Activated naive CD4-positive, alpha-beta T cell treated with anti-CD3 and anti-CD28 coated beads, Interleukin-2, amount 10 ng/mL, durations not matched to agents 7 days and 5 days (primary cell): ENCODE measurements at regions not wholly inside any gene's neighbourhood (a gene's known extent, or its start where the extent isn't known, plus 50 kb on each side); places are given as distances from the start of the nearest gene placed in this dataset.

Source experiments
- CTCF ChIA-PET: fragments of 350-600 bp; sonication (Branson Sonifier 250); formaldehyde crosslinking; loops from one replicate; lab custom pipeline; 2021; ENCODE audit warnings: antibody characterized with exemption; lab: Charles Lee
- DNase-seq: peaks from one replicate; pipeline ENCODE4 v3.0.0-alpha.2; 2020
- H3K27ac Mint-ChIP-seq: one replicate; pipeline ENCODE4 v1.8.0; 2021; ENCODE audit warnings: mild to moderate bottlenecking, moderate library complexity, mixed read lengths
- H3K27me3 Mint-ChIP-seq: one replicate; pipeline ENCODE4 v1.8.0; 2021; ENCODE audit warnings: mild to moderate bottlenecking, mixed read lengths
- H3K36me3 Mint-ChIP-seq: one replicate; pipeline ENCODE4 v1.8.0; 2021; ENCODE audit warnings: mixed read lengths
- H3K4me1 Mint-ChIP-seq: one replicate; pipeline ENCODE4 v1.8.0; 2021; ENCODE audit warnings: mixed read lengths
- H3K4me3 Mint-ChIP-seq: one replicate; pipeline ENCODE4 v1.8.0; 2021; ENCODE audit warnings: mild to moderate bottlenecking, moderate library complexity, mixed read lengths
- H3K9me3 Mint-ChIP-seq: one replicate; pipeline ENCODE4 v1.8.0; 2021; ENCODE audit warnings: mixed read lengths

- no peak for DNase-seq
- Mint-ChIP-seq H3K4me3 (no peak overlapping the region), H3K36me3 (no peaks in the 10 kb centered on the region), H3K27me3 (no peaks in the 10 kb centered on the region), H3K9me3 (peaks cover 1% of the 10 kb centered on the region), H3K4me1 (no peaks in the 10 kb centered on the region), H3K27ac (no peak overlapping the region)
- CTCF ChIA-PET: no interaction called here
Measured at GRCh38 chr13:37348916-37349643, 243.6 kb upstream of the CSNK1A1L start.

- Mint-ChIP-seq H3K4me3 (no peak overlapping the region), H3K4me1 (no peaks in the 10 kb centered on the region), H3K27ac (no peak overlapping the region), H3K9me3 (peaks cover 1% of the 10 kb centered on the region), H3K36me3 (no peaks in the 10 kb centered on the region), H3K27me3 (no peaks in the 10 kb centered on the region)
- CTCF ChIA-PET: no interaction called here
- no peak for DNase-seq
Measured at GRCh38 chr13:37345869-37346268, 240.4 kb upstream of the CSNK1A1L start.

GRCh38 chr13:37345391-37345790 lies 239.9 kb upstream of the CSNK1A1L start:
- Mint-ChIP-seq H3K27ac (no peak overlapping the region), H3K9me3 (peaks cover 1% of the 10 kb centered on the region), H3K36me3 (no peaks in the 10 kb centered on the region), H3K4me3 (no peak overlapping the region), H3K27me3 (no peaks in the 10 kb centered on the region), H3K4me1 (no peaks in the 10 kb centered on the region)
- DNase-seq: no peak
- CTCF ChIA-PET: no interaction called here

GRCh38 chr13:37344056-37344455 lies 238.6 kb upstream of the CSNK1A1L start:
- no peak for DNase-seq
- H3K27me3 Mint-ChIP-seq: no peaks in the 10 kb centered on the region
- CTCF ChIA-PET: interaction anchor here (0.6 kb wide), 1 partner anchor 80 kb away, joined by 4 read pairs; no protein-coding TSS in a partner anchor
- no peaks in the 10 kb centered on the region for H3K4me1 Mint-ChIP-seq
- H3K36me3 Mint-ChIP-seq: no peaks in the 10 kb centered on the region
- no peak overlapping the region for H3K27ac Mint-ChIP-seq
- H3K4me3 Mint-ChIP-seq: no peak overlapping the region
- peaks cover 1% of the 10 kb centered on the region for H3K9me3 Mint-ChIP-seq

- CTCF ChIA-PET: no interaction called here
- Mint-ChIP-seq H3K4me3 (no peak overlapping the region), H3K9me3 (no peaks in the 10 kb centered on the region), H3K36me3 (no peaks in the 10 kb centered on the region), H3K27me3 (no peaks in the 10 kb centered on the region), H3K4me1 (no peaks in the 10 kb centered on the region), H3K27ac (no peak overlapping the region)
- no peak for DNase-seq
Measured at GRCh38 chr13:37342205-37342604, 236.7 kb upstream of the CSNK1A1L start.

- CTCF ChIA-PET: no interaction called here
Measured at GRCh38 chr13:37340901-37341670, 235.6 kb upstream of the CSNK1A1L start.

GRCh38 chr13:37339386-37339735 lies 233.9 kb upstream of the CSNK1A1L start:
- no peak for DNase-seq
- Mint-ChIP-seq H3K4me1 (no peaks in the 10 kb centered on the region), H3K27ac (no peak overlapping the region), H3K4me3 (no peak overlapping the region), H3K27me3 (no peaks in the 10 kb centered on the region), H3K36me3 (no peaks in the 10 kb centered on the region), H3K9me3 (no peaks in the 10 kb centered on the region)
- CTCF ChIA-PET: no interaction called here

More at GRCh38 chr13:37340901-37341670, 235.6 kb upstream of the CSNK1A1L start:
- Mint-ChIP-seq H3K9me3 (no peaks in the 10 kb centered on the region), H3K4me3 (no peak overlapping the region), H3K36me3 (no peaks in the 10 kb centered on the region), H3K27me3 (no peaks in the 10 kb centered on the region), H3K4me1 (no peaks in the 10 kb centered on the region), H3K27ac (no peak overlapping the region)
- DNase-seq: no peak

- Mint-ChIP-seq H3K27ac (no peak overlapping the region), H3K9me3 (no peaks in the 10 kb centered on the region), H3K27me3 (no peaks in the 10 kb centered on the region), H3K4me1 (no peaks in the 10 kb centered on the region), H3K36me3 (no peaks in the 10 kb centered on the region), H3K4me3 (no peak overlapping the region)
- no peak for DNase-seq
- CTCF ChIA-PET: no interaction called here
Measured at GRCh38 chr13:37338726-37339385, 233.4 kb upstream of the CSNK1A1L start.

- Mint-ChIP-seq H3K36me3 (no peaks in the 10 kb centered on the region), H3K27ac (no peak overlapping the region), H3K4me3 (no peak overlapping the region), H3K9me3 (peaks cover 8% of the 10 kb centered on the region), H3K4me1 (no peaks in the 10 kb centered on the region), H3K27me3 (no peaks in the 10 kb centered on the region)
- DNase-seq: no peak
- CTCF ChIA-PET: no interaction called here
Measured at GRCh38 chr13:37326334-37326733, 220.9 kb upstream of the CSNK1A1L start.

GRCh38 chr13:37319031-37319443 lies 213.6 kb upstream of the CSNK1A1L start:
- Mint-ChIP-seq H3K27me3 (no peaks in the 10 kb centered on the region), H3K4me3 (no peak overlapping the region), H3K9me3 (peaks cover 7% of the 10 kb centered on the region), H3K27ac (no peak overlapping the region), H3K36me3 (no peaks in the 10 kb centered on the region), H3K4me1 (no peaks in the 10 kb centered on the region)
- DNase-seq: no peak
- CTCF ChIA-PET: interaction anchor here (0.7 kb wide), 1 partner anchor 330 kb away, joined by 3 read pairs; no protein-coding TSS in a partner anchor

- no peaks in the 10 kb centered on the region for H3K27me3 Mint-ChIP-seq
- H3K9me3 Mint-ChIP-seq: peaks cover 7% of the 10 kb centered on the region
- CTCF ChIA-PET: no interaction called here
- no peak overlapping the region for H3K4me3 Mint-ChIP-seq
- H3K4me1 Mint-ChIP-seq: no peaks in the 10 kb centered on the region
- H3K36me3 Mint-ChIP-seq: no peaks in the 10 kb centered on the region
- no peak overlapping the region for H3K27ac Mint-ChIP-seq
- no peak for DNase-seq
Measured at GRCh38 chr13:37316935-37317334, 211.5 kb upstream of the CSNK1A1L start.

- peaks cover 6% of the 10 kb centered on the region for H3K9me3 Mint-ChIP-seq
- H3K27ac Mint-ChIP-seq: no peak overlapping the region
- DNase-seq: no peak
- CTCF ChIA-PET: no interaction called here
- no peaks in the 10 kb centered on the region for H3K27me3 Mint-ChIP-seq
- no peaks in the 10 kb centered on the region for H3K4me1 Mint-ChIP-seq
- H3K36me3 Mint-ChIP-seq: no peaks in the 10 kb centered on the region
- no peak overlapping the region for H3K4me3 Mint-ChIP-seq
Measured at GRCh38 chr13:37313372-37313771, 207.9 kb upstream of the CSNK1A1L start.

- Mint-ChIP-seq H3K36me3 (no peaks in the 10 kb centered on the region), H3K27me3 (no peaks in the 10 kb centered on the region), H3K4me1 (no peaks in the 10 kb centered on the region), H3K9me3 (no peaks in the 10 kb centered on the region), H3K4me3 (no peak overlapping the region), H3K27ac (no peak overlapping the region)
- CTCF ChIA-PET: no interaction called here
- DNase-seq: no peak
Measured at GRCh38 chr13:37306778-37307544, 201.5 kb upstream of the CSNK1A1L start.

GRCh38 chr13:37303606-37304005 lies 198.1 kb upstream of the CSNK1A1L start:
- Mint-ChIP-seq H3K9me3 (peaks cover 4% of the 10 kb centered on the region), H3K4me1 (no peaks in the 10 kb centered on the region), H3K27me3 (no peaks in the 10 kb centered on the region), H3K27ac (no peak overlapping the region), H3K36me3 (no peaks in the 10 kb centered on the region), H3K4me3 (no peak overlapping the region)
- no peak for DNase-seq
- CTCF ChIA-PET: no interaction called here
